Gastroesophageal sphincter (tissue), 3 donors: ENCODE measurements at regions not wholly inside any gene's neighbourhood (a gene's known extent, or its start where the extent isn't known, plus 50 kb on each side); places are given as distances from the start of the nearest gene placed in this dataset.

Source experiments
- EP300 ChIP-seq: sonication (generic); formaldehyde crosslinking; IDR thresholded peaks from one replicate; pipeline ENCODE4 v1.6.1; 2017; ENCODE audit warnings: antibody characterized with exemption, mild to moderate bottlenecking
- POLR2AphosphoS5 ChIP-seq: sonication (generic); formaldehyde crosslinking; IDR thresholded peaks from one replicate; pipeline ENCODE4 v1.6.1; 2017; ENCODE audit warnings: antibody characterized with exemption
- TF ChIP-seq, protein P1 (sequence below), 4 experiments: fragments of 200-600 bp in 2 of 4; fragments of 450-650 bp in 2 of 4; sonication (generic) in 1 of 4; IDR thresholded peaks; one replicate each; pipeline ENCODE4 v1.5.1; 2017 to 2019; ENCODE audit warnings: antibody characterized with exemption in 4 of 4, mild to moderate bottlenecking in 2 of 4, moderate library complexity in 2 of 4

DNA sequence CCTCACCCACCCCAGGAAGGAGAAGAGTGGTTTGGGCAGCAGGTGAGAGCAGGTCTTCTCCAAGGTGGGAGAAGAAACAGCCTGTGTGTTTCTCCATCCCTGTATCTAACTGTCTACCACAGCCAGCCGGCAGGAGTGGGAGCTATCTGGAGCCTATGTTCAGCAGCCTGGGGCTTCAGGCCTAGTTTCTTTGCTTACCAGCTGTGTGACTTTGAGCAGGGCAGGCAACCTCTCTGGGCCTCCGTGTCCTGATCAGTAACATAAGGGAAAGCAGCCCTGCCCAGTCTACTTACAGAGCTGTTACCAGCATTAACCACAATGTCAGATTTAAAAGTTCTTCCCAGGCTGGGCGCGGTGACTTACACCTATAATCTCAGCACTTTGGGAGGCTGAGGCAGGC lies 450.7 kb upstream of the ZMIZ1 start:
- TF ChIP-seq, protein P1, sequence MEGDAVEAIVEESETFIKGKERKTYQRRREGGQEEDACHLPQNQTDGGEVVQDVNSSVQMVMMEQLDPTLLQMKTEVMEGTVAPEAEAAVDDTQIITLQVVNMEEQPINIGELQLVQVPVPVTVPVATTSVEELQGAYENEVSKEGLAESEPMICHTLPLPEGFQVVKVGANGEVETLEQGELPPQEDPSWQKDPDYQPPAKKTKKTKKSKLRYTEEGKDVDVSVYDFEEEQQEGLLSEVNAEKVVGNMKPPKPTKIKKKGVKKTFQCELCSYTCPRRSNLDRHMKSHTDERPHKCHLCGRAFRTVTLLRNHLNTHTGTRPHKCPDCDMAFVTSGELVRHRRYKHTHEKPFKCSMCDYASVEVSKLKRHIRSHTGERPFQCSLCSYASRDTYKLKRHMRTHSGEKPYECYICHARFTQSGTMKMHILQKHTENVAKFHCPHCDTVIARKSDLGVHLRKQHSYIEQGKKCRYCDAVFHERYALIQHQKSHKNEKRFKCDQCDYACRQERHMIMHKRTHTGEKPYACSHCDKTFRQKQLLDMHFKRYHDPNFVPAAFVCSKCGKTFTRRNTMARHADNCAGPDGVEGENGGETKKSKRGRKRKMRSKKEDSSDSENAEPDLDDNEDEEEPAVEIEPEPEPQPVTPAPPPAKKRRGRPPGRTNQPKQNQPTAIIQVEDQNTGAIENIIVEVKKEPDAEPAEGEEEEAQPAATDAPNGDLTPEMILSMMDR (IDR thresholded peaks at IDR 0.05) = no peak
- TF ChIP-seq EP300 (no peak), POLR2AphosphoS5 (no peak)
